ENCODE measurements at regions not wholly inside any gene's neighbourhood (a gene's known extent, or its start where the extent isn't known, plus 50 kb on each side); places are given as distances from the start of the nearest gene placed in this dataset.
"Not testable (repeated sequence)": the region's sequence is repeated elsewhere in the genome, so short reads cannot be mapped to it uniquely, and the experiment has no call there.

GRCh38 chr6:99148111-99148510, 200.4 kb upstream of the FBXL4 start:
- TF ChIP-seq EP300 (IDR thresholded peaks at IDR 0.05), result no peak
- TF ChIP-seq POLR2AphosphoS5 (IDR thresholded peaks at IDR 0.05), result no peak
- no peak for TF ChIP-seq POLR2A (IDR thresholded peaks at IDR 0.05)
- TF ChIP-seq CTCF (IDR thresholded peaks at IDR 0.05), result no peak
- intact Hi-C loops (cut with DNase I; ENCODE audit: low total_unique reads), result no loop called here
- WGBS, 5 donors, result 31 to 62% (median 44%) methylated on average over 2 of the region's 2 CpGs

GRCh38 chr6:99147206-99147605, 199.5 kb upstream of the FBXL4 start:
- TF ChIP-seq EP300 (IDR thresholded peaks at IDR 0.05) (no peak), POLR2A (IDR thresholded peaks at IDR 0.05) (no peak), POLR2AphosphoS5 (IDR thresholded peaks at IDR 0.05) (no peak), CTCF (IDR thresholded peaks at IDR 0.05) (no peak)
- DNase-seq, result no peak
- H3K27me3 ChIP-seq, result no peaks in the 10 kb centered on the region
- H3K9me3 ChIP-seq, result no peaks in the 10 kb centered on the region
- no peaks in the 10 kb centered on the region for H3K36me3 ChIP-seq
- no peak overlapping the region for H3K4me3 ChIP-seq
- intact Hi-C loops (cut with DNase I; ENCODE audit: low total_unique reads), result no loop called here
- no peaks in the 10 kb centered on the region for H3K4me1 ChIP-seq
- 66 to 80% (median 74%) methylated on average over 5 of the region's 5 CpGs for WGBS, 5 donors
- no peak overlapping the region for H3K27ac ChIP-seq

More at GRCh38 chr6:99148111-99148510, 200.4 kb upstream of the FBXL4 start:
- no peak overlapping the region for H3K4me3 ChIP-seq
- no peaks in the 10 kb centered on the region for H3K9me3 ChIP-seq
- no peaks in the 10 kb centered on the region for H3K4me1 ChIP-seq
- no peak for DNase-seq
- H3K27ac ChIP-seq, result no peak overlapping the region
- no peaks in the 10 kb centered on the region for H3K36me3 ChIP-seq
- H3K27me3 ChIP-seq, result no peaks in the 10 kb centered on the region

- H3K9me3 ChIP-seq, result no peaks in the 10 kb centered on the region
- TF ChIP-seq POLR2AphosphoS5 (IDR thresholded peaks at IDR 0.05), result no peak
- 64 to 79% (median 72%) methylated on average over 4 of the region's 4 CpGs for WGBS, 5 donors
- no peaks in the 10 kb centered on the region for H3K27me3 ChIP-seq
- H3K36me3 ChIP-seq, result no peaks in the 10 kb centered on the region
- no peak overlapping the region for H3K27ac ChIP-seq
- DNase-seq, result no peak
- no peak overlapping the region for H3K4me3 ChIP-seq
- intact Hi-C loops (cut with DNase I; ENCODE audit: low total_unique reads), result no loop called here
- H3K4me1 ChIP-seq, result no peaks in the 10 kb centered on the region
These were observed 199.0 kb upstream of the FBXL4 start for GRCh38 chr6:99146711-99147110.

- TF ChIP-seq POLR2AphosphoS5 (IDR thresholded peaks at IDR 0.05) (no peak), EP300 (IDR thresholded peaks at IDR 0.05) (no peak), POLR2A (IDR thresholded peaks at IDR 0.05) (no peak), CTCF (IDR thresholded peaks at IDR 0.05) (no peak)
- no peaks in the 10 kb centered on the region for H3K9me3 ChIP-seq
- intact Hi-C loops (cut with DNase I; ENCODE audit: low total_unique reads), result no loop called here
- no peak overlapping the region for H3K4me3 ChIP-seq
- no peaks in the 10 kb centered on the region for H3K27me3 ChIP-seq
- no peaks in the 10 kb centered on the region for H3K36me3 ChIP-seq
- WGBS, 5 donors, result 48 to 65% (median 53%) methylated on average over 3 of the region's 3 CpGs
- no peak for DNase-seq
- no peaks in the 10 kb centered on the region for H3K4me1 ChIP-seq
- no peak overlapping the region for H3K27ac ChIP-seq
These were observed 198.0 kb upstream of the FBXL4 start for GRCh38 chr6:99145738-99146137.

- no peak overlapping the region for H3K4me3 ChIP-seq
- H3K36me3 ChIP-seq, result no peaks in the 10 kb centered on the region
- no peak overlapping the region for H3K27ac ChIP-seq
- no peaks in the 10 kb centered on the region for H3K27me3 ChIP-seq
- intact Hi-C loops (cut with DNase I; ENCODE audit: low total_unique reads), result no loop called here
- TF ChIP-seq EP300 (IDR thresholded peaks at IDR 0.05) (no peak), POLR2A (IDR thresholded peaks at IDR 0.05) (no peak)
- no peaks in the 10 kb centered on the region for H3K4me1 ChIP-seq
- 69 to 92% (median 75%) methylated on average over 5 of the region's 5 CpGs for WGBS, 5 donors
- H3K9me3 ChIP-seq, result no peaks in the 10 kb centered on the region
- DNase-seq, result no peak
These were observed 195.5 kb upstream of the FBXL4 start for GRCh38 chr6:99143108-99143861.

GRCh38 chr6:99141906-99142305, 194.2 kb upstream of the FBXL4 start:
- H3K27me3 ChIP-seq; intact Hi-C loops (cut with DNase I; ENCODE audit: low total_unique reads); H3K4me1 ChIP-seq; DNase-seq; H3K4me3 ChIP-seq; H3K9me3 ChIP-seq; H3K27ac ChIP-seq; H3K36me3 ChIP-seq: not testable (repeated sequence)
- 82 to 96% (median 91%) methylated on average over 7 to 26 of the region's 29 CpGs; no CpG with 5 or more reads in 1 of the 5 donors for WGBS, 5 donors

All from stomach (tissue), 8 donors.